ENCODE measurements at regions not wholly inside any gene's neighbourhood (a gene's known extent, or its start where the extent isn't known, plus 50 kb on each side); places are given as distances from the start of the nearest gene placed in this dataset.

DNA sequence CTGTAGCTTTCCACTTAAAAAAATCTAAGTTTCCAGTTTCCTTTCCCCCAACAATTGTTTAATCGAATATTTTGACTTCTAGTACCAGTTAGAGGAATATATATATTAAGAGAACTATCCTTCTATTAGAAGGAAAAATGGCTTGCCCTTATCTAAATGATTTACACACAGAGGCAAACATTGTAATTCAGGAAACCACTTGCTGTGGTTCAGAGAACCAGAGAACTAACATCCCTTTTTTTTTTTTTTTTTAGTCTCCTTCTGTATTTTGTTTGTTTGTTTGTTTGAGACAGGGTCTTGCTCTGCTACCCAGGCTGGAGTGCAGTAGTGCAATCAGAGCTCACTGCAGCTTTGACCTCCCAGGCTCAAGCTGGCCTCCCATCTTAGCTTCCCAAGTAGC, 746.6 kb downstream of the VRK1 start:
- DNase-seq = no peak

DNA sequence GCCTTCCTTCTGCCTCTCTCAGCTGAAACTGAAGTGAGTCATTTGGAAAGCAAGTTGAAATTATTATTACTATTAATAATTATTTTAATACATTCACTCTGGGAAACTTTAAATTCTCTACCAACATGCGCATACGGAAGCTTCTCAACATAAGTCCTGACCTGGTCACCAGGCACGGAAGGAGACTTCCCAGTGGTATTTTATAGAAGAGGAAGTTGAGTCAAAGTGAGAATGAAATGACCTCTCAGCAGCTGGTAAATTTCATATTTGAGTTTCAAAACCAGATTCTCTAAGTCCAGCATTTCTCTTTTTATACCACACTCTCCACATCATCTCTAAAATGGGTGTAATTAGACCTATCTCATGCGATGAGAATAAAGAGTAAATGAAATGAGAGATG, 747.4 kb downstream of the VRK1 start:
- no peak for DNase-seq

- DNase-seq = no peak
Measured at GRCh38 chr14:97546491-97547230, 749.5 kb downstream of the VRK1 start.

DNA sequence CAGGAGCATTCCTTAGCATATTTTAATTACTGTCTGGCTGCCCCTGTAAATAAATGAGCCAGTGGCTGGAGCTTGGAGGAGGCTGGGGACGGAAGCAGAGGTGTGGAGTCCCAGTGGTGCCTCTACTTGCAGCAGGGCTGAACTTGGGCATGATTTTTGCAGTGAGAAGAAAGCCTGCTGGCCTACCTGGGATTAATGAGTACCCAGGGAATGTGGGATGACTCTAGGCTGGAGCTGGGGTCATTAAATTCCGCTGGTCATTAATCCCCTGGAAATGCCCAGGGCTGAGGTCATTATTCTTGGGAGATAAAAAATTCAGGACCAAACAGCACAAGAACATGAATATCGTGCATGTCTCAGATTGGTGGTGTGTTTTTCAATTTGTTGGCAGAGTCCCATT, 753.3 kb downstream of the VRK1 start:
- DNase-seq = no peak

- DNase-seq = no peak
Measured at GRCh38 chr14:97554597-97554996, 757.4 kb downstream of the VRK1 start.

DNA sequence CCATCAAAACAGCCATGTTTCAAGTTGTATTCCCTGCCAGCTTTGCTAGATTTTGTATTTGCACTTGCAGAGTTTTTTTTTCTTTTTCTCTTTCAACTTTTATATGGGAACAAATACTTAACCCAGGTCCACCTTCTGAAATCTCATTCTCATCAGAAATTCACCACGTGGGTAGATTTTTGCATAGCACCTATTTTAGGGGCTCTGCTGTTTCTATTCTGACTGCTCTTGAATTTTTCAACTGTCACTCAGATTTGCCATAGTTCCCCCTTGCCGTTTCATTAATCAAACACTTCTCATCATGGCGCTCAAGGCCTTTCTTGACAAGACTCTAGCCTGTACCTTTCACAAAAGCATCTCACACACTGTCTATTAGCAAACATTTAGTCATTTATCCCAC, 767.2 kb downstream of the VRK1 start:
- no peak for DNase-seq

DNA sequence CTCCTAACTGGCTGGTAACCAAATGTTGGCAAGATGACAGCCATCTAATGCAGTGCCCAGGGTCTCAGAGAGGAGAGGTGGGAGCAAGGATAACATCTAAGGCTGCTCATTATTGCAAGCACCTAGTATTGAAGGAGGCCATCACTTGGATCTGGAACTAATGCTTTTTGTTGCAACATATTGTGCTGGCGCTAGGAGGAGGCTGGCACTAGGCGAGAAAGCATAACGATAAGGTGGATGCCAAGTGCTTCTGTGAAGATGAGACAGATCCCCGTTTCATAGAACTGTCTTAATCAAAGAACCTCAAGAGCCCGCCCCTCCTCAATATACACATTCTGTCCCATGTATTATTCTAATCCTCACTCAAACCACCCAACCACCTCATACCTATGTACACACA, 774.0 kb downstream of the VRK1 start:
- no peak for DNase-seq

DNA sequence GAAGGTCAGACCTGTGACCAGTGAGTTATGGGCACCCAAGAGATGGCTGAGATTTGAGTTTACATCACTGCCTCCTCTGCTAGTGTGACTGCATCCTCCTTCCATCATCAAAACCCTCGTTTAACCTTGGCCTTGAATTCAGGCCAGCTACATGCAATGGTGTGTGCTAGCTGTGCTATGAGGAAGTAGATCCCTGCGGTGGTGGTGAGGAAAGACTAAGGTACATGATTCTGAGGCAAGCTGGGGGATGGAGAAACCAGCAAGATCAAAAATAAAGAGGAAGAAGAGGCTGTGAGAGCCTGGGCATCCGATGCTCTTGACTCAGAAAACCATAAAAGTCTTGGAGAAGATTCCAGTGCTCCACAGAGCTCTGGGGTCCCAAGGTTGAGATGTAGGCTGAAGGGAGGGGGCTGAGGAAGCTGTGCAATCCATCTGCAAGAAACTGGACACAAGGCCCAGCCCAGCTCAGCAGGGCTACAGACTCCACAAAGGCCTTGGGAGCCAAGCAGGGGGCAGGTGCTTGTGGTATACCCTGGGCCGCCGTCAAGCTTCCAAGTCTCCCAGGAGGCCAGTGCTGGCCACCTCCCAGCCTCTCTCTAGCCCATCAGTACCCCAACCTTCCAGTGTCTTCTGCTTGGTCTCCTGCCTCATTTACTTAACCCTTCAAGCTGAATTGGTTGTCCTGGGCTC, 774.8 kb downstream of the VRK1 start:
- no peak for DNase-seq

- no peak for DNase-seq
Measured at GRCh38 chr14:97572583-97573458, 775.6 kb downstream of the VRK1 start.

GRCh38 chr14:97575677-97576076, 778.5 kb downstream of the VRK1 start:
- DNase-seq = no peak

DNA sequence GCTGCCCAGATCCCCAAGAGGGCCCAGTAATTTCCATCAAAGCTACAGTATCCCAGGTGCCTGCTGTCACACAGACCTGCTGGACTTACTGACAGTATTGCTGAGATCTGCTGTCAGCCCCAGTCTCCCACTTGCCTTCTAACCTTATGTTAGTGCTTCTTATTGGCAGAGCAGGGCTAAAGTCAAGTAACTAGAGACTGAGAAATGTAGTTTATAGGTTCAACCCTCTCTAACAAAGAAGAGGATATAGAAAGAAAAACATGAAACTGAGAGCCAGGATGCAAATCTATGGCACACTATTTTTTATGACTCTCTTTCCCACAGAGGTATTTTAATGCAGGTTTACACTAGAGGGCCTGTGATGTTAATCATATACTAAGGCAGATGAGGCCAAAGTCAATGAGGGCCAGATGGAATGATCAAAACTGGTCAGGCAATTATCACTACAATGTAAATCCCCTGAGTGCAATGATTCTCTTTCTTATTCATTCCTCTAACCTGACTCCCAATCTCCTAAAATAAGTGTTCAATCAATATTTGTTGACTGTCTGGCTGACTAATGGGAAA, 781.9 kb downstream of the VRK1 start:
- DNase-seq = no peak

GRCh38 chr14:97581016-97581415, 783.8 kb downstream of the VRK1 start:
- DNase-seq = no peak

DNA sequence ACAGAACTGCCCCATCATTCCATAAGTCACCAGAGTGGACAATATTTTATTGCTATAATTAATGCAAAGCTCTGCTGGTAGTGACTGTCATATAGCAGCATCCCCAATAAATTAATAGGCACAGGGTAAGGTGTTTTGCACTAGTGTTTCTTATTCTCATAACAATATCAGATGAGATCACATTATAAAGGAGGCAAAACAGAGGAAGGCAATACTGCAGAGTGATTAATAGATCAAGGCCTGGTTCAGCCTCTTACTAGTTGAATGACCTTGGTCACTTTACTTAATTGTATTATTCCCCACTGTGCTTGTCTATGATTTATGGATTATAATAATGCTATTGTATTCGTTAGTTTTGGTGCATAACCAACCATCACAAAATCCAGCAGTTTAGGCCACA, 784.8 kb downstream of the VRK1 start:
- DNase-seq = no peak

DNA sequence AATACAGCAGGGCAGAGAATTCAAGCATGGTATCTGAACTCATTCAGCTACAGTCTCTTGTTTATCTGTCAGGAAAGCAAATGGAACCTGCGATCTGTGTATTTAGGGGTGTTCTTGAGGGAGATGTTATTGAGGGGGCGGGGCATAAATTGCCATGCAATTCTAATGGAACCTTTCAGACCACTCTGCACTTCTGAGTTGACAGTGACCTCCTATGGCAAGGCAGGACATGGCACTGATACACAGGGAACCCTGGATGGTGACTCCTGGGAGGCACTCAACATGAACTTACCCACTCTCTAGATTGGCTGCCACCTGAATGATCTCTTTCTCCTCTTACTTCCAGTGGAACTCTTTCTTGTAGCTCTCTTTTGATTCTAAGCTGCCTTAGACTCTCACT, 787.3 kb downstream of the VRK1 start:
- DNase-seq = no peak

DNA sequence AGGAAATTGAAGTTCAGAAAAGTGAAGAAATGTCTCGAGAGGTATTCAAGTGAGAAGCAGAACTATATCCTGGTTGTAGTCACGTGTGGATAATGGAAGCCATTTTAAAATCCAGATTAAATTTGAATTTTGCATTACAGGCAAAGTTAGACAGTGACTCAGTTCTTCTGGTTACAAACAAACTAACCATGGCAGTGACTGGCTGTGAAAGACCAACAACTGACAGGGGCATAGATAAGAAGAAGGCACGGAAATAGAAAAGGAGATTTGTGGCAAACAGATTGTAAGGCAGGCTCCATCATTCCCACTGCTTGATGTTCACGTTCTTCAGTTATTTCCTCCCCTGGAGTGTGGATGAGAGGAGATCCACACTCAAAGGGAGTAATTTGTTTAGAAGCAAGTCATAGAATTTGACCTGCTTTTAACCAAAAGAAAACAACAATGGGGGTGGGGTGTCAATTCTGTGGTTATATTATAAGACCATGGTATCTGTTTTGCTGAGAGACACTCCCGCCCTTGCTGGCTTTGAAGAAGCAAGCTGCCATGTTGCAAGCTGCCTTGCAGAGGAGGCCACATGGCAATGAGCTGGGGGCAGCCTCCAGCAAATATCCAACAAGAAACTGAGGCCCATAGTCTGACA, 795.3 kb downstream of the VRK1 start:
- no peak for DNase-seq

DNA sequence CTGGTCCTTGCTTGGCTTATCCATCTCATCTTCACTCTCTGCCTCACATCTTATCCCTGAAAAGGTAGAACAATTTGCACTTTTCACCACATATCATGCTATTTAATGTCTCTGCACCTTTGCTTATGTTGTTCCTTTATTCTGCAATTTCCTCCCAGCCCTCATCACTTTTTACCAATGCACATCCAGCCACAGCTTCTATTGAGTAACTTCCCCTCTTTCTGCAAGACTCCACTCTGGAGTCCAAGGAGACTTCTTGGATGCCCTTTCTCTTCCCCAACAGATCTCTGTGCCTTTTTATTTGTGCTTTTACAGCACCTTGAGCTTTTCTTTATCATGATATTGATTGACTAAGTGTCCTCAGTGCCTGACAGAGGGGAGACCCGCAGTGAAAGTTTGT, 797.1 kb downstream of the VRK1 start:
- no peak for DNase-seq

GRCh38 chr14:97602438-97603117, 805.4 kb downstream of the VRK1 start:
- no peak for DNase-seq

- DNase-seq = no peak
Measured at GRCh38 chr14:97603201-97603600, 806.0 kb downstream of the VRK1 start.

DNA sequence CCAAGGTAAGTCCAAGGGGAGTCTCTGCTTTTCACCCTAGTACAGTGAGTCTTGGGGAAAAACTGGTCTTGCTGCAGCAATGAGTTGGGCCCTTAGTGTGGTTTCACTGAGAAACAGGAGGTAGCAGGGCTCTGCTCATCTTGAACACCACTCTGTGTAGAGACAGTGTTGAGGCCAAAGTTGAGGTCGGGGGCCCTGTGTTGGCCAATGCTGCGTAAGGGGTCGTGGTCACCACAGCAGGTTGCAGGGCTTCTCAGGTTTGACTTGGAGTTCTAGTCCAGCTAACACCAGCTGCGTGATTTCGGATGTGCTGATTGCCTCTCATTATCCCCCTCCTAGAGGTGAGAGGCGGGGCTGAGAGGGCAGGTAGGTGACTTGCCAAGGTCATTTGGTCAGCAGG, 807.5 kb downstream of the VRK1 start:
- no peak for DNase-seq

- no peak for DNase-seq
Measured at GRCh38 chr14:97618401-97618800, 821.2 kb downstream of the VRK1 start.

DNA sequence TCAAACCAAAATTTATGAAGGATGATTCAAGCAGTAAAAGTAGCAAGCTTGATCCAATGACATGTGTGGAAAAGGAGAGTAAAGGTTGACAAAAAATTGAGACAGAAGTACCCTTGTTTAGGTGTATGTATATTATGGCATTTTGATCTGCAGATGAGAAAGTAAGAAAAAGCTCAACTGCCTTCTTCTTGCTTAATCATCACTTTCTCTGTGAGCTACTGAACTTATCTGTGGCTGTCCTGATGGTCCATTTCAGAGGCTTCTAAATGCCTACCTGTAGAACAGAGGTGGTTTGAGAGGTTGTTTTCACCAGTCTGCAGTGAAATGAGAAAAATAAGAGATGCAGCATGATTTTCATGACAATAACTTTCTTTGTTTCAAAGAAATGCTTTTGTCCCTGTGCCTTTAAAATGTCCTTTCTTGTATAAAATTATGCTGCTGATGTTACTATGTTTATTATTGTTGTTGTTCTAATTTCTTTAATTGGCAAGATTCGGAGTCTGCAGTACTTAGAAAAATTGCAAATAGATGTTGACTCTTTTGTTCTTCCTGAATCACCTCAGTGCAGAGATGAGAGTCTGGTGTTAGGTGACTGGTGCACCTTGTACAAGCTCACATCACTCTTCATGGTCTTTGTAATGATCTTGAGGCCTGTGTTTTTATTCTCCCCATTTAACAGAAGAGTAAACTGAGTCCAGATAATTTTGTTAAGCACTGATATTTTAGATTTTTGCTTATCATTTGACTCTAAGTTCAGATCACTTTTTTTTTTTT, 821.9 kb downstream of the VRK1 start:
- DNase-seq = no peak

GRCh38 chr14:97620066-97620465, 822.9 kb downstream of the VRK1 start:
- DNase-seq = no peak

Measured in Kasumi-1 (cell line).